ENCODE measurements at regions not wholly inside any gene's neighbourhood (a gene's known extent, or its start where the extent isn't known, plus 50 kb on each side); places are given as distances from the start of the nearest gene placed in this dataset.

DNA sequence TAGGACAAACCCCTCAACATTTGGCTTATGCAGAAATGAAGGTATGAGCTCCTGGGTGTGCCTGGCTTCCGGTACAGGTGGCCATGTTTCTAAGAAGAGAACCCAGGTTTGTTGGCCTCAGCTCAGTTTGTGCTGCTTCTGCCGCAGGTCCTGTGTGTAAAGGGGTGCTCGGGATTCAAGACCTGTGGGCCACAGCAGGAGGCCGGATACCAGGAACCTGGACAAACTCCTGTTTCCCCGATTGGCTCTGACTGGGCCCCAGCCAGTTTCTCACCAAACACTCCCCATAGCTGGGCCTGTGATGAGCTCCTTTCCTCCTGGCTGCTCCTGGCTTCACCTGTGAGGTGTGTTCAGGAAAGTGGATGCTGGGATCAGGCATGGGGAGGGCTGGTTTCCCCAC, 271.2 kb upstream of the IRX2 start:
- Histone ChIP-seq H4K5ac (ENCODE audit: insufficient read length, low read depth, low read length) (no peak overlapping the region), H3K14ac (ENCODE audit: insufficient read length) (no peak overlapping the region), H3K27ac (ENCODE audit: low read depth, low read length) (no peak overlapping the region), H4K91ac (replicated peaks; ENCODE audit: insufficient read length, low read length) (no peak overlapping the region), H3K4me1 (replicated peaks in 1 of 4; ENCODE audit: control insufficient read depth in 3 of 4, insufficient read depth in 4 of 4, low read length in 3 of 4) (peaks cover 0 to 2% (median 0%) of the 10 kb centered on the region in 4 experiments; a peak in 2 of 7 replicates), H2AFZ (ENCODE audit: low read length) (no peak overlapping the region), H2BK120ac (replicated peaks; ENCODE audit: low read depth, low read length) (no peak overlapping the region), H3K23ac (ENCODE audit: insufficient read length) (no peak overlapping the region), H4K20me1 (replicated peaks in 1 of 2; ENCODE audit: control insufficient read depth in 1 of 2, insufficient read depth in 2 of 2, low read length in 2 of 2) (no peaks in the 10 kb centered on the region), H3K79me2 (ENCODE audit: control insufficient read depth in 1 of 2, insufficient read depth in 2 of 2, low read length in 2 of 2) (no peaks in the 10 kb centered on the region), H3K4me2 (ENCODE audit: insufficient read depth in 1 of 2, low read depth in 2 of 2, low read length in 2 of 2) (no peak overlapping the region), H3K9me3 (ENCODE audit: insufficient read depth in 2 of 2, low read depth in 1 of 2, low read length in 1 of 2) (no peaks in the 10 kb centered on the region), H3K27me3 (replicated peaks in 1 of 4; ENCODE audit: control insufficient read depth in 3 of 4, extremely low read depth in 1 of 4, insufficient read depth in 3 of 4, low read length in 3 of 4) (no peaks in the 10 kb centered on the region), H2BK12ac (ENCODE audit: low read depth, low read length) (no peak overlapping the region), H2BK5ac (ENCODE audit: low read depth, low read length) (no peak overlapping the region), H2AK5ac (ENCODE audit: low read depth, low read length) (no peak overlapping the region), H3K4ac (replicated peaks; ENCODE audit: insufficient read length, low read depth, low read length) (no peak overlapping the region), H3K18ac (ENCODE audit: extremely low read depth, low read length) (no peak overlapping the region), H3K56ac (replicated peaks; ENCODE audit: insufficient read length, low read depth, low read length) (no peak overlapping the region), H3K4me3 (ENCODE audit: extremely low read depth in 1 of 4, insufficient read depth in 2 of 4, low read depth in 3 of 4, low read length in 4 of 4) (no peak overlapping the region), H3K79me1 (ENCODE audit: low read depth, low read length) (no peaks in the 10 kb centered on the region), H3K36me3 (ENCODE audit: control insufficient read depth in 2 of 4, insufficient read depth in 4 of 4, low read length in 3 of 4) (no peaks in the 10 kb centered on the region), H3K9ac (replicated peaks in 1 of 4; ENCODE audit: extremely low read depth in 1 of 4, low read depth in 3 of 4, low read length in 3 of 4) (no peak overlapping the region), H3K23me2 (ENCODE audit: low read depth, low read length) (no peaks in the 10 kb centered on the region), H2BK15ac (ENCODE audit: low read length) (no peak overlapping the region), H2BK20ac (ENCODE audit: low read length) (no peak overlapping the region), H4K8ac (ENCODE audit: extremely low read depth, insufficient read depth, low read length) (no peak overlapping the region)
- WGBS, 2 experiments (ENCODE audit: extremely low coverage in 1 of 2, insufficient coverage in 1 of 2, insufficient read length in 1 of 2, insufficient replicate concordance in 2 of 2, low coverage in 1 of 2, low lambda C conversion rate in 2 of 2, missing lambda C conversion rate in 1 of 2): 89% methylated on average over 5 of the region's 5 CpGs; no CpG with 5 or more reads in 1 of the 2 experiments
- ChIA-PET CTCF (ENCODE audit: partially characterized antibody) (interaction anchor here (1.1 kb wide), 1 partner anchor 17 kb away, joined by 4 read pairs; no protein-coding TSS in a partner anchor), POLR2A (ENCODE audit: partially characterized antibody) (no interaction called here)
- no peak for FAIRE-seq
- no peak for DNase-seq (ENCODE audit: low read depth in 1 of 2, low spot score in 2 of 2)
- TF ChIP-seq BCL11A (IDR thresholded peaks at IDR 0.05; ENCODE audit: low read depth in 2 of 2, low read length in 2 of 2) (no peak), MAFK (IDR thresholded peaks at IDR 0.05; ENCODE audit: low read depth, low read length) (no peak), TAF1 (IDR thresholded peaks at IDR 0.05; ENCODE audit: low read depth, low read length) (no peak), GTF2F1 (IDR thresholded peaks at IDR 0.05; ENCODE audit: borderline replicate concordance, low read depth, low read length) (no peak)
